ENCODE measurements at regions not wholly inside any gene's neighbourhood (a gene's known extent, or its start where the extent isn't known, plus 50 kb on each side); places are given as distances from the start of the nearest gene placed in this dataset.

- H3K9ac ChIP-seq (ENCODE audit: insufficient read depth, low read length): no peak overlapping the region
- H4K20me1 ChIP-seq (ENCODE audit: control insufficient read depth, extremely low read depth, insufficient read depth, low read length): no peaks in the 10 kb centered on the region
- H3K79me2 ChIP-seq (ENCODE audit: control insufficient read depth, insufficient read depth, low read length): no peaks in the 10 kb centered on the region
- H3K4me3 ChIP-seq (replicated peaks in 1 of 4; ENCODE audit: control extremely low read depth in 1 of 4, insufficient read depth in 1 of 4, low read depth in 3 of 4, low read length in 4 of 4): no peak overlapping the region
- no peaks in the 10 kb centered on the region for H3K4me1 ChIP-seq (ENCODE audit: control insufficient read depth, extremely low read depth, insufficient read depth, low read length)
- H3K27me3 ChIP-seq (ENCODE audit: control insufficient read depth, insufficient read depth, low read length): no peaks in the 10 kb centered on the region
- no peaks in the 10 kb centered on the region for H3K9me3 ChIP-seq (ENCODE audit: control insufficient read depth, insufficient read depth, low read depth, low read length)
- no peak for DNase-seq (ENCODE audit: low read depth in 2 of 2)
- no peak overlapping the region for H3K27ac ChIP-seq (ENCODE audit: insufficient read depth, low read length)
- TF ChIP-seq CTCF (conservative IDR thresholded peaks at IDR 0.05 in 1 of 2, IDR thresholded peaks at IDR 0.05 in 1 of 2; ENCODE audit: low read depth in 1 of 2, low read length in 2 of 2) (no peak), EZH2 (IDR thresholded peaks at IDR 0.05; ENCODE audit: low read length, missing control alignments) (no peak)
- no peak overlapping the region for H2AFZ ChIP-seq (ENCODE audit: low read length)
- H3K36me3 ChIP-seq (ENCODE audit: control insufficient read depth, insufficient read depth, low read length): no peaks in the 10 kb centered on the region
- no peak overlapping the region for H3K4me2 ChIP-seq (ENCODE audit: extremely low read depth, insufficient read depth, low read length)
Measured at GRCh38 chr18:73852789-73853549, 294.7 kb downstream of the FBXO15 start.

- no peaks in the 10 kb centered on the region for H3K79me2 ChIP-seq (ENCODE audit: control insufficient read depth, insufficient read depth, low read length)
- TF ChIP-seq EZH2 (IDR thresholded peaks at IDR 0.05; ENCODE audit: low read length, missing control alignments): no peak
- TF ChIP-seq CTCF (conservative IDR thresholded peaks at IDR 0.05 in 1 of 2, IDR thresholded peaks at IDR 0.05 in 1 of 2; ENCODE audit: low read depth in 1 of 2, low read length in 2 of 2): no peak
- no peak overlapping the region for H3K4me3 ChIP-seq (replicated peaks in 1 of 4; ENCODE audit: control extremely low read depth in 1 of 4, insufficient read depth in 1 of 4, low read depth in 3 of 4, low read length in 4 of 4)
- no peak overlapping the region for H3K4me2 ChIP-seq (ENCODE audit: extremely low read depth, insufficient read depth, low read length)
- no peak overlapping the region for H3K27ac ChIP-seq (ENCODE audit: insufficient read depth, low read length)
- H4K20me1 ChIP-seq (ENCODE audit: control insufficient read depth, extremely low read depth, insufficient read depth, low read length): no peaks in the 10 kb centered on the region
- H3K36me3 ChIP-seq (ENCODE audit: control insufficient read depth, insufficient read depth, low read length): no peaks in the 10 kb centered on the region
- no peaks in the 10 kb centered on the region for H3K27me3 ChIP-seq (ENCODE audit: control insufficient read depth, insufficient read depth, low read length)
- no peaks in the 10 kb centered on the region for H3K9me3 ChIP-seq (ENCODE audit: control insufficient read depth, insufficient read depth, low read depth, low read length)
- no peak overlapping the region for H3K9ac ChIP-seq (ENCODE audit: insufficient read depth, low read length)
- no peaks in the 10 kb centered on the region for H3K4me1 ChIP-seq (ENCODE audit: control insufficient read depth, extremely low read depth, insufficient read depth, low read length)
- no peak for DNase-seq (ENCODE audit: low read depth in 2 of 2)
- H2AFZ ChIP-seq (ENCODE audit: low read length): no peak overlapping the region
Measured at GRCh38 chr18:73850782-73851181, 296.9 kb downstream of the FBXO15 start.

- Histone ChIP-seq H3K4me3 (replicated peaks in 1 of 4; ENCODE audit: control extremely low read depth in 1 of 4, insufficient read depth in 1 of 4, low read depth in 3 of 4, low read length in 4 of 4) (no peak overlapping the region), H3K9ac (ENCODE audit: insufficient read depth, low read length) (no peak overlapping the region), H4K20me1 (ENCODE audit: control insufficient read depth, extremely low read depth, insufficient read depth, low read length) (no peaks in the 10 kb centered on the region), H3K9me3 (ENCODE audit: control insufficient read depth, insufficient read depth, low read depth, low read length) (no peaks in the 10 kb centered on the region), H3K4me1 (ENCODE audit: control insufficient read depth, extremely low read depth, insufficient read depth, low read length) (no peaks in the 10 kb centered on the region), H3K4me2 (ENCODE audit: extremely low read depth, insufficient read depth, low read length) (no peak overlapping the region), H3K27ac (ENCODE audit: insufficient read depth, low read length) (no peak overlapping the region), H2AFZ (ENCODE audit: low read length) (no peak overlapping the region), H3K27me3 (ENCODE audit: control insufficient read depth, insufficient read depth, low read length) (no peaks in the 10 kb centered on the region), H3K79me2 (ENCODE audit: control insufficient read depth, insufficient read depth, low read length) (no peaks in the 10 kb centered on the region), H3K36me3 (ENCODE audit: control insufficient read depth, insufficient read depth, low read length) (no peaks in the 10 kb centered on the region)
- no peak for TF ChIP-seq EZH2 (IDR thresholded peaks at IDR 0.05; ENCODE audit: low read length, missing control alignments)
- no peak for TF ChIP-seq CTCF (conservative IDR thresholded peaks at IDR 0.05 in 1 of 2, IDR thresholded peaks at IDR 0.05 in 1 of 2; ENCODE audit: low read depth in 1 of 2, low read length in 2 of 2)
- DNase-seq (ENCODE audit: low read depth in 2 of 2): peak; percentile 75 to 90
Measured at GRCh38 chr18:73848656-73849055, 299.0 kb downstream of the FBXO15 start.

Data from fibroblast of lung (primary cell).